Stimulated activated CD4-positive, alpha-beta T cell treated with anti-CD3 and anti-CD28 coated beads, Interleukin-1b, Interleukin-23, amount 100 ng/mL, for 4 hours (primary cell): ENCODE measurements at regions not wholly inside any gene's neighbourhood (a gene's known extent, or its start where the extent isn't known, plus 50 kb on each side); places are given as distances from the start of the nearest gene placed in this dataset.

Experiments used
- DNase-seq, 2 donors: peaks; one replicate each; pipeline ENCODE4 v3.0.0-alpha.2; 2020; ENCODE audit warnings: low read depth in 2 of 2

DNA sequence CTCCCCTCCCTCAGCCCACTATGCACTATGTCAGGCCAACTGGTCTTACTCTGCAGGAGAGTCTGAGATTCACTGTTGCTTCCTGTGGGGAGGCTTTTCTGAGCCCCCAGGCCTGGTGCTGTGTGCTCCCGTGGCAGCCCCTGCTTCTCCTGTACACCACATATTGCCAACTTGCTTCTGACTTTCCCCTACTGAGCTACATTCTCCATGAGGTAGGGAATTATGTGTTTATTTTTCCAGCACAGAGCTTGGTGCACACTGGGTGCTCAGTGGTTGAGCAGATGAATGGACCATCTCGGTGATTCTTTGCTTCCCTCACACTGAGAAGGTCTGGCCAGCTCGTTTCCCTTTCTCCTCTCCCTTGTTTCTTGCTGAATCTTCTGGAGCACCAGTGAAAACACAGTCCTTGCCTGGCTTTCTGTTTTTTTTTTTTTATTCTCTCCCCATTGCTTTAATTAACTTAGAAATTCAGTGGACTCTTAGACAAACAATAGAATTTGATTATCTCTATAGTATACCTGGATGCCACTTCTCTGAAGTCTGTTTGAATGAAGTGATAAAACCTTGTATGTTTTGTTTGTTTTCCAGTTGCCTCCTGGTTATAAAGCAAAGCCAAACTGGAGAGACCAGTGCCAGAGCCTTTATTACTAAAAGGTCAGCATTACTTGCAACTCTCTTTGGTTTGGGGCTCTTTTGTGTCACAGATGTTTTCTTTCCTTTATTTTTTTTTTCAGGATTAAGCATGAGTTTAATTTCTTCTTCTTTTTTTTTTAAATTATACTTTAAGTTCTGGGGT, 50.3 kb upstream of the CNIH3 start:
- no peak for DNase-seq
